ENCODE measurements at regions not wholly inside any gene's neighbourhood (a gene's known extent, or its start where the extent isn't known, plus 50 kb on each side); places are given as distances from the start of the nearest gene placed in this dataset.

DNA sequence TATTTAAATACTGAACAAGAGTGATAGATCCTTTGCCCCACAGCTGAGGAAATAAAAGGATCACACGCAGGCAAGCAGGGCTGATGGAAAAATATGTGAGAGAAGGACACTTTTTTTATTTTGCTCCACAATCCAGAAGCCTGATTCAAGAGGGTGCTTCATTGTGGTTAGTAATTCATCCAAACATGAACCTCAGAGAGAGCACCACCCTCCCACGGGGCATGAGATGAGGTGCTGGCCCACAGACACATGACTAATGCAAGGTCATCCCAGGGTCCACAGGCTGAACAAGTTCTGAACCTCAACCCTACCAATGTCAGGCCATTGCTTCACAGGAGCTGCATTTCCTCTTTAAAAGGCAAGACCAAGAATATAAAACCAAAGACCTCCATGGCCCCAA is 239.6 kb downstream of the MREG start (continued):
- TF ChIP-seq ZFPM2 (CRISPR knock-in tag; IDR thresholded peaks at IDR 0.05) (no peak), ZNF174 (CRISPR knock-in tag; IDR thresholded peaks at IDR 0.05) (no peak), ZNF561 (CRISPR knock-in tag; conservative IDR thresholded peaks at IDR 0.05) (no peak), ZNF12 (CRISPR knock-in tag; IDR thresholded peaks at IDR 0.05) (no peak), TAF1 (IDR thresholded peaks at IDR 0.05; ENCODE audit: control insufficient read depth, extremely low read depth, insufficient read depth, low read length, severe bottlenecking) (no peak), HSF4 (CRISPR knock-in tag; IDR thresholded peaks at IDR 0.05; ENCODE audit: borderline replicate concordance) (no peak), GATAD2B (IDR thresholded peaks at IDR 0.05; ENCODE audit: borderline replicate concordance) (no peak), SIRT6 (IDR thresholded peaks at IDR 0.05; ENCODE audit: low read depth, low read length) (no peak), EP300 (IDR thresholded peaks at IDR 0.05; ENCODE audit: low read length) (no peak), FOSL1 (tag; conservative IDR thresholded peaks at IDR 0.05) (peak; percentile 42; the same call in 1 of the 2 replicates), SIN3A (IDR thresholded peaks at IDR 0.05; ENCODE audit: borderline replicate concordance in 2 of 2, control insufficient read depth in 1 of 2, low read depth in 2 of 2, low read length in 2 of 2) (no peak), SAFB2 (IDR thresholded peaks at IDR 0.05; ENCODE audit: borderline replicate concordance, low read depth, low read length, severe bottlenecking) (no peak), HNRNPL (IDR thresholded peaks at IDR 0.05; ENCODE audit: low read depth, low read length) (no peak), NR2C2 (CRISPR knock-in tag; IDR thresholded peaks at IDR 0.05) (no peak), NR2C2 (tag; IDR thresholded peaks at IDR 0.05) (peak; percentile 45; the same call in 1 of the 2 replicates)
- TF ChIP-seq, protein P1, sequence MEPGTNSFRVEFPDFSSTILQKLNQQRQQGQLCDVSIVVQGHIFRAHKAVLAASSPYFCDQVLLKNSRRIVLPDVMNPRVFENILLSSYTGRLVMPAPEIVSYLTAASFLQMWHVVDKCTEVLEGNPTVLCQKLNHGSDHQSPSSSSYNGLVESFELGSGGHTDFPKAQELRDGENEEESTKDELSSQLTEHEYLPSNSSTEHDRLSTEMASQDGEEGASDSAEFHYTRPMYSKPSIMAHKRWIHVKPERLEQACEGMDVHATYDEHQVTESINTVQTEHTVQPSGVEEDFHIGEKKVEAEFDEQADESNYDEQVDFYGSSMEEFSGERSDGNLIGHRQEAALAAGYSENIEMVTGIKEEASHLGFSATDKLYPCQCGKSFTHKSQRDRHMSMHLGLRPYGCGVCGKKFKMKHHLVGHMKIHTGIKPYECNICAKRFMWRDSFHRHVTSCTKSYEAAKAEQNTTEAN (CRISPR knock-in tag; IDR thresholded peaks at IDR 0.05) = no peak
- TF ChIP-seq, protein P2, sequence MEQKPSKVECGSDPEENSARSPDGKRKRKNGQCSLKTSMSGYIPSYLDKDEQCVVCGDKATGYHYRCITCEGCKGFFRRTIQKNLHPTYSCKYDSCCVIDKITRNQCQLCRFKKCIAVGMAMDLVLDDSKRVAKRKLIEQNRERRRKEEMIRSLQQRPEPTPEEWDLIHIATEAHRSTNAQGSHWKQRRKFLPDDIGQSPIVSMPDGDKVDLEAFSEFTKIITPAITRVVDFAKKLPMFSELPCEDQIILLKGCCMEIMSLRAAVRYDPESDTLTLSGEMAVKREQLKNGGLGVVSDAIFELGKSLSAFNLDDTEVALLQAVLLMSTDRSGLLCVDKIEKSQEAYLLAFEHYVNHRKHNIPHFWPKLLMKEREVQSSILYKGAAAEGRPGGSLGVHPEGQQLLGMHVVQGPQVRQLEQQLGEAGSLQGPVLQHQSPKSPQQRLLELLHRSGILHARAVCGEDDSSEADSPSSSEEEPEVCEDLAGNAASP (IDR thresholded peaks at IDR 0.05) = no peak
- TF ChIP-seq, protein P3, sequence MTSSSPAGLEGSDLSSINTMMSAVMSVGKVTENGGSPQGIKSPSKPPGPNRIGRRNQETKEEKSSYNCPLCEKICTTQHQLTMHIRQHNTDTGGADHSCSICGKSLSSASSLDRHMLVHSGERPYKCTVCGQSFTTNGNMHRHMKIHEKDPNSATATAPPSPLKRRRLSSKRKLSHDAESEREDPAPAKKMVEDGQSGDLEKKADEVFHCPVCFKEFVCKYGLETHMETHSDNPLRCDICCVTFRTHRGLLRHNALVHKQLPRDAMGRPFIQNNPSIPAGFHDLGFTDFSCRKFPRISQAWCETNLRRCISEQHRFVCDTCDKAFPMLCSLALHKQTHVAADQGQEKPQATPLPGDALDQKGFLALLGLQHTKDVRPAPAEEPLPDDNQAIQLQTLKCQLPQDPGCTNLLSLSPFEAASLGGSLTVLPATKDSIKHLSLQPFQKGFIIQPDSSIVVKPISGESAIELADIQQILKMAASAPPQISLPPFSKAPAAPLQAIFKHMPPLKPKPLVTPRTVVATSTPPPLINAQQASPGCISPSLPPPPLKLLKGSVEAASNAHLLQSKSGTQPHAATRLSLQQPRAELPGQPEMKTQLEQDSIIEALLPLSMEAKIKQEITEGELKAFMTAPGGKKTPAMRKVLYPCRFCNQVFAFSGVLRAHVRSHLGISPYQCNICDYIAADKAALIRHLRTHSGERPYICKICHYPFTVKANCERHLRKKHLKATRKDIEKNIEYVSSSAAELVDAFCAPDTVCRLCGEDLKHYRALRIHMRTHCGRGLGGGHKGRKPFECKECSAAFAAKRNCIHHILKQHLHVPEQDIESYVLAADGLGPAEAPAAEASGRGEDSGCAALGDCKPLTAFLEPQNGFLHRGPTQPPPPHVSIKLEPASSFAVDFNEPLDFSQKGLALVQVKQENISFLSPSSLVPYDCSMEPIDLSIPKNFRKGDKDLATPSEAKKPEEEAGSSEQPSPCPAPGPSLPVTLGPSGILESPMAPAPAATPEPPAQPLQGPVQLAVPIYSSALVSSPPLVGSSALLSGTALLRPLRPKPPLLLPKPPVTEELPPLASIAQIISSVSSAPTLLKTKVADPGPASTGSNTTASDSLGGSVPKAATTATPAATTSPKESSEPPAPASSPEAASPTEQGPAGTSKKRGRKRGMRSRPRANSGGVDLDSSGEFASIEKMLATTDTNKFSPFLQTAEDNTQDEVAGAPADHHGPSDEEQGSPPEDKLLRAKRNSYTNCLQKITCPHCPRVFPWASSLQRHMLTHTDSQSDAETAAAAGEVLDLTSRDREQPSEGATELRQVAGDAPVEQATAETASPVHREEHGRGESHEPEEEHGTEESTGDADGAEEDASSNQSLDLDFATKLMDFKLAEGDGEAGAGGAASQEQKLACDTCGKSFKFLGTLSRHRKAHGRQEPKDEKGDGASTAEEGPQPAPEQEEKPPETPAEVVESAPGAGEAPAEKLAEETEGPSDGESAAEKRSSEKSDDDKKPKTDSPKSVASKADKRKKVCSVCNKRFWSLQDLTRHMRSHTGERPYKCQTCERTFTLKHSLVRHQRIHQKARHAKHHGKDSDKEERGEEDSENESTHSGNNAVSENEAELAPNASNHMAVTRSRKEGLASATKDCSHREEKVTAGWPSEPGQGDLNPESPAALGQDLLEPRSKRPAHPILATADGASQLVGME (CRISPR knock-in tag; IDR thresholded peaks at IDR 0.05) = no peak
